Right kidney (tissue), 1 donor: ENCODE measurements at regions not wholly inside any gene's neighbourhood (a gene's known extent, or its start where the extent isn't known, plus 50 kb on each side); places are given as distances from the start of the nearest gene placed in this dataset.
A peak's percentile ranks its signal among the peaks of the same experiment; 100 is the strongest.

Experiments used
- DNase-seq: peaks from one replicate; pipeline ENCODE4 v3.0.0-alpha.2; 2016

- no peak for DNase-seq
These were observed 128.0 kb downstream of the KIF20B start for GRCh38 chr10:89829262-89829886.

GRCh38 chr10:89829887-89830269 is 128.5 kb downstream of the KIF20B start:
- DNase-seq = no peak

- no peak for DNase-seq
These were observed 129.2 kb downstream of the KIF20B start for GRCh38 chr10:89830624-89831023.

- no peak for DNase-seq
These were observed 135.4 kb downstream of the KIF20B start for GRCh38 chr10:89836840-89837164.

- peak; percentile 87 for DNase-seq
These were observed 136.0 kb downstream of the KIF20B start for GRCh38 chr10:89837165-89838043.

GRCh38 chr10:89838044-89838615 is 136.7 kb downstream of the KIF20B start:
- DNase-seq = no peak

GRCh38 chr10:89845541-89846280 is 144.3 kb downstream of the KIF20B start:
- DNase-seq = no peak

GRCh38 chr10:89846281-89846630 is 144.9 kb downstream of the KIF20B start:
- no peak for DNase-seq

GRCh38 chr10:89846786-89847185 is 145.4 kb downstream of the KIF20B start:
- DNase-seq = no peak

GRCh38 chr10:89852872-89853271 is 151.5 kb downstream of the KIF20B start:
- no peak for DNase-seq

- no peak for DNase-seq
These were observed 152.4 kb downstream of the KIF20B start for GRCh38 chr10:89853781-89854191.

GRCh38 chr10:89857431-89858042 is 156.1 kb downstream of the KIF20B start:
- DNase-seq = no peak

- DNase-seq = no peak
These were observed 159.8 kb downstream of the KIF20B start for GRCh38 chr10:89861199-89861573.

GRCh38 chr10:89861584-89862301 is 160.4 kb downstream of the KIF20B start:
- no peak for DNase-seq

GRCh38 chr10:89867964-89868363 is 166.6 kb downstream of the KIF20B start:
- DNase-seq = no peak

- no peak for DNase-seq
These were observed 167.8 kb downstream of the KIF20B start for GRCh38 chr10:89869180-89869579.

GRCh38 chr10:89869592-89870156 is 168.3 kb downstream of the KIF20B start:
- DNase-seq = no peak

GRCh38 chr10:89870936-89871335 is 169.5 kb downstream of the KIF20B start:
- no peak for DNase-seq

- no peak for DNase-seq
These were observed 171.7 kb downstream of the KIF20B start for GRCh38 chr10:89873055-89873454.

- no peak for DNase-seq
These were observed 174.2 kb downstream of the KIF20B start for GRCh38 chr10:89875557-89875956.

- no peak for DNase-seq
These were observed 177.7 kb downstream of the KIF20B start for GRCh38 chr10:89879121-89879520.

GRCh38 chr10:89887406-89887805 is 186.0 kb downstream of the KIF20B start:
- no peak for DNase-seq
